HEK293 (cell line): ENCODE measurements at regions not wholly inside any gene's neighbourhood (a gene's known extent, or its start where the extent isn't known, plus 50 kb on each side); places are given as distances from the start of the nearest gene placed in this dataset.

Experiments
- CTCF ChIA-PET: fragments of 350-600 bp; formaldehyde crosslinking; extraction: SDS; loops from one replicate; lab custom pipeline; 2021; ENCODE audit warnings: antibody characterized with exemption; lab: Yijun Ruan, JAX
- POLR2A ChIA-PET: fragments of 300-600 bp; formaldehyde crosslinking; extraction: SDS; loops from one replicate; lab custom pipeline; 2020; ENCODE audit warnings: antibody characterized with exemption, inconsistent platforms; lab: Yijun Ruan, JAX
- H3K27ac ChIP-seq: fragments of 200-500 bp; sonication (Bioruptor generic); 2 replicates; pipeline ENCODE4 v1.5.1; 2014; ENCODE audit warnings: low read depth, low read length, control low read depth, inconsistent platforms; ENCODE audit errors: extremely low read depth
- H3K36me3 ChIP-seq, 2 experiments: fragments of 200-500 bp in 1 of 2; sonication (Bioruptor generic) in 1 of 2; 1 replicate in 1 of 2; 2 replicates in 1 of 2; pipeline ENCODE4 v1.5.1; 2014 to 2017; ENCODE audit warnings: inconsistent platforms in 2 of 2, low read length in 2 of 2; ENCODE audit not compliant: control insufficient read depth in 2 of 2, insufficient read depth in 1 of 2
- H3K4me1 ChIP-seq: fragments of 200-500 bp; sonication (Bioruptor generic); 2 replicates; pipeline ENCODE4 v1.5.1; 2014; ENCODE audit warnings: mild to moderate bottlenecking, low read length, inconsistent platforms; ENCODE audit not compliant: control insufficient read depth, insufficient read depth
- H3K4me3 ChIP-seq: 2 replicates; pipeline ENCODE4 v1.5.1; 2011; ENCODE audit warnings: low read depth, mild to moderate bottlenecking, control low read depth, low read length, moderate library complexity
- H3K9me3 ChIP-seq: fragments of 200-500 bp; sonication (Bioruptor generic); 2 replicates; pipeline ENCODE4 v1.5.1; 2014; ENCODE audit warnings: low read depth, low read length, inconsistent platforms; ENCODE audit not compliant: control insufficient read depth, insufficient read depth
- REPIN1 ChIP-seq: fragments of 450-650 bp; formaldehyde crosslinking; IDR thresholded peaks from 2 replicates; pipeline ENCODE4 v1.5.1; 2017; ENCODE audit warnings: missing biosample characterization, missing genetic modification characterization, low read depth
- ZFP69B ChIP-seq: fragments of 450-650 bp; formaldehyde crosslinking; IDR thresholded peaks from 2 replicates; pipeline ENCODE4 v1.5.1; 2016; ENCODE audit warnings: missing biosample characterization, missing genetic modification characterization
- ZNF175 ChIP-seq: fragments of 450-650 bp; formaldehyde crosslinking; IDR thresholded peaks from 2 replicates; pipeline ENCODE4 v1.5.1; 2016; ENCODE audit warnings: missing biosample characterization, missing genetic modification characterization
- ZNF341 ChIP-seq: fragments of 450-650 bp; formaldehyde crosslinking; IDR thresholded peaks from 2 replicates; pipeline ENCODE4; 2016; ENCODE audit warnings: low read depth, missing biosample characterization, missing genetic modification characterization
- ZNF354C ChIP-seq: fragments of 450-650 bp; formaldehyde crosslinking; IDR thresholded peaks from 2 replicates; pipeline ENCODE4 v1.5.1; 2016; ENCODE audit warnings: missing biosample characterization, missing genetic modification characterization, low read depth, borderline replicate concordance
- ZNF529 ChIP-seq: fragments of 450-650 bp; formaldehyde crosslinking; IDR thresholded peaks from 2 replicates; pipeline ENCODE4 v1.5.1; 2017; ENCODE audit warnings: missing genetic modification characterization, missing biosample characterization; ENCODE audit not compliant: insufficient replicate concordance
- ZNF544 ChIP-seq: fragments of 450-650 bp; formaldehyde crosslinking; IDR thresholded peaks from 2 replicates; pipeline ENCODE4 v1.5.0; 2017; ENCODE audit warnings: missing biosample characterization, missing genetic modification characterization
- ZNF654 ChIP-seq: fragments of 450-650 bp; formaldehyde crosslinking; IDR thresholded peaks from 2 replicates; pipeline ENCODE4 v1.5.1; 2016; ENCODE audit warnings: low read depth, missing biosample characterization, missing genetic modification characterization
- ZNF701 ChIP-seq: fragments of 450-650 bp; formaldehyde crosslinking; IDR thresholded peaks from 2 replicates; pipeline ENCODE4 v1.5.1; 2016; ENCODE audit warnings: missing biosample characterization, missing genetic modification characterization
- ZNF768 ChIP-seq: fragments of 450-650 bp; formaldehyde crosslinking; IDR thresholded peaks from 2 replicates; pipeline ENCODE4 v1.5.1; 2018; ENCODE audit warnings: missing biosample characterization, mild to moderate bottlenecking, missing genetic modification characterization
- TF ChIP-seq, protein P1 (sequence below): fragments of 450-650 bp; formaldehyde crosslinking; IDR thresholded peaks from 2 replicates; pipeline ENCODE4 v1.5.1; 2016; ENCODE audit warnings: missing biosample characterization, missing genetic modification characterization
- TF ChIP-seq, protein P2 (sequence below): fragments of 450-650 bp; formaldehyde crosslinking; IDR thresholded peaks from 2 replicates; pipeline ENCODE4 v1.5.1; 2017; ENCODE audit warnings: missing biosample characterization, missing genetic modification characterization
- TF ChIP-seq, protein P3 (sequence below): fragments of 450-650 bp; formaldehyde crosslinking; IDR thresholded peaks from 2 replicates; pipeline ENCODE4 v1.5.1; 2016; ENCODE audit warnings: missing biosample characterization, missing genetic modification characterization
- TF ChIP-seq, protein P4 (sequence below): fragments of 450-650 bp; formaldehyde crosslinking; IDR thresholded peaks from 2 replicates; pipeline ENCODE4 v1.5.1; 2016; ENCODE audit warnings: missing biosample characterization, missing genetic modification characterization

DNA sequence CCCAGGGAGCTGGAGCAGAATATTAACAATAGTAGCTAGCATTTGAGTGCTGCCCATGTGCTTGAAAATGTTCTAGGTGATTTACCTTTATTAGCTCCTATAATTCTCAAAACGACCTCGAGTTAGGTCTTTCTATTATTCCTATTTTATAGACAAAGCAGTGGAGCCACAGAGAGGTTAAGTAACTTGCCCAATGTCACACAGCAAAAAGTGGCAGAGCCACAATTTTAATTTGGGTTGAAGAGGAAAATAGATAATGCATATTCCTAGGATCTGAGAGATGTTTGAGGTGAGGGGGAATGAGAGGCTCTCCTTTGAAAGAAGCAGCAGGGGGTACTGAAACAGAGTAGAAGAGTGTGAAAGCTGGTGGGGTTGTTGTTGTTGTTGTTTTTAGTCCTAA is 354.5 kb upstream of the SLC35B3 start:
- H3K27ac ChIP-seq, result no peak overlapping the region
- ChIA-PET POLR2A (no interaction called here), CTCF (no interaction called here)
- no peak overlapping the region for H3K4me3 ChIP-seq
- TF ChIP-seq ZNF341 (tag by site-specific recombination), result no peak
- TF ChIP-seq ZNF354C, result no peak
- TF ChIP-seq ZNF768, result peak; percentile 68
- TF ChIP-seq REPIN1 (tag by site-specific recombination), result no peak
- no peaks in the 10 kb centered on the region for H3K9me3 ChIP-seq
- H3K4me1 ChIP-seq, result no peaks in the 10 kb centered on the region
- H3K36me3 ChIP-seq, result no peaks in the 10 kb centered on the region

DNA sequence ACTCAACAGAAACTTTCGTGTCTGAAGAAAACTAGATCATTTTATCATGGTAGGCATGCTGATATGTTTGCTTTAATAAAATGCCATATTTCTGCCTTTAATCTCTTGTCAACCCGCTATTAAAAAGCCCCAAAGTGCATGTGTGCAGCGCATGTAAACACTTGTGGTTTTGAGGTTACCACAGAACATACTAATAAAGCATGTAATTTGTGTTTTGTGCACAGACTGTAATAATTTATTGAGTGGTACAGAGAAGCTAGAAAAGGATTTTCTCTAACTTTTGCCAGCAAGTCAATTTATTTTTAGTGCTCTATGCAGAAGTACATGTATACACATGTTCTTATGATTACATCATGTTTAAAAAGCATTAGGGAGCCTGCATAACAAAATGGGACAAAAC is 349.9 kb upstream of the SLC35B3 start:
- Histone ChIP-seq H3K36me3 (no peaks in the 10 kb centered on the region), H3K4me3 (no peak overlapping the region), H3K9me3 (no peaks in the 10 kb centered on the region), H3K27ac (no peak overlapping the region), H3K4me1 (no peaks in the 10 kb centered on the region)
- POLR2A ChIA-PET, result no interaction called here
- CTCF ChIA-PET, result interaction anchor here (0.6 kb wide), 1 partner anchor 282 kb away, joined by 3 read pairs; no protein-coding TSS in a partner anchor
- TF ChIP-seq ZNF175 (tag by site-specific recombination), result no peak
- no peak for TF ChIP-seq ZNF654 (tag by site-specific recombination)
- TF ChIP-seq, protein P1, sequence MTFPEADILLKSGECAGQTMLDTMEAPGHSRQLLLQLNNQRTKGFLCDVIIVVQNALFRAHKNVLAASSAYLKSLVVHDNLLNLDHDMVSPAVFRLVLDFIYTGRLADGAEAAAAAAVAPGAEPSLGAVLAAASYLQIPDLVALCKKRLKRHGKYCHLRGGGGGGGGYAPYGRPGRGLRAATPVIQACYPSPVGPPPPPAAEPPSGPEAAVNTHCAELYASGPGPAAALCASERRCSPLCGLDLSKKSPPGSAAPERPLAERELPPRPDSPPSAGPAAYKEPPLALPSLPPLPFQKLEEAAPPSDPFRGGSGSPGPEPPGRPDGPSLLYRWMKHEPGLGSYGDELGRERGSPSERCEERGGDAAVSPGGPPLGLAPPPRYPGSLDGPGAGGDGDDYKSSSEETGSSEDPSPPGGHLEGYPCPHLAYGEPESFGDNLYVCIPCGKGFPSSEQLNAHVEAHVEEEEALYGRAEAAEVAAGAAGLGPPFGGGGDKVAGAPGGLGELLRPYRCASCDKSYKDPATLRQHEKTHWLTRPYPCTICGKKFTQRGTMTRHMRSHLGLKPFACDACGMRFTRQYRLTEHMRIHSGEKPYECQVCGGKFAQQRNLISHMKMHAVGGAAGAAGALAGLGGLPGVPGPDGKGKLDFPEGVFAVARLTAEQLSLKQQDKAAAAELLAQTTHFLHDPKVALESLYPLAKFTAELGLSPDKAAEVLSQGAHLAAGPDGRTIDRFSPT (tag by site-specific recombination), result no peak
- TF ChIP-seq, protein P2, sequence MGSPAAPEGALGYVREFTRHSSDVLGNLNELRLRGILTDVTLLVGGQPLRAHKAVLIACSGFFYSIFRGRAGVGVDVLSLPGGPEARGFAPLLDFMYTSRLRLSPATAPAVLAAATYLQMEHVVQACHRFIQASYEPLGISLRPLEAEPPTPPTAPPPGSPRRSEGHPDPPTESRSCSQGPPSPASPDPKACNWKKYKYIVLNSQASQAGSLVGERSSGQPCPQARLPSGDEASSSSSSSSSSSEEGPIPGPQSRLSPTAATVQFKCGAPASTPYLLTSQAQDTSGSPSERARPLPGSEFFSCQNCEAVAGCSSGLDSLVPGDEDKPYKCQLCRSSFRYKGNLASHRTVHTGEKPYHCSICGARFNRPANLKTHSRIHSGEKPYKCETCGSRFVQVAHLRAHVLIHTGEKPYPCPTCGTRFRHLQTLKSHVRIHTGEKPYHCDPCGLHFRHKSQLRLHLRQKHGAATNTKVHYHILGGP (tag by site-specific recombination), result no peak
- no peak for TF ChIP-seq ZFP69B (tag by site-specific recombination)
- TF ChIP-seq ZNF701 (tag by site-specific recombination), result no peak
- TF ChIP-seq, protein P3, sequence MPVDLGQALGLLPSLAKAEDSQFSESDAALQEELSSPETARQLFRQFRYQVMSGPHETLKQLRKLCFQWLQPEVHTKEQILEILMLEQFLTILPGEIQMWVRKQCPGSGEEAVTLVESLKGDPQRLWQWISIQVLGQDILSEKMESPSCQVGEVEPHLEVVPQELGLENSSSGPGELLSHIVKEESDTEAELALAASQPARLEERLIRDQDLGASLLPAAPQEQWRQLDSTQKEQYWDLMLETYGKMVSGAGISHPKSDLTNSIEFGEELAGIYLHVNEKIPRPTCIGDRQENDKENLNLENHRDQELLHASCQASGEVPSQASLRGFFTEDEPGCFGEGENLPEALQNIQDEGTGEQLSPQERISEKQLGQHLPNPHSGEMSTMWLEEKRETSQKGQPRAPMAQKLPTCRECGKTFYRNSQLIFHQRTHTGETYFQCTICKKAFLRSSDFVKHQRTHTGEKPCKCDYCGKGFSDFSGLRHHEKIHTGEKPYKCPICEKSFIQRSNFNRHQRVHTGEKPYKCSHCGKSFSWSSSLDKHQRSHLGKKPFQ, result no peak
- TF ChIP-seq ZNF544 (tag by site-specific recombination), result no peak
- TF ChIP-seq ZNF529 (tag by site-specific recombination), result no peak
- TF ChIP-seq, protein P4, sequence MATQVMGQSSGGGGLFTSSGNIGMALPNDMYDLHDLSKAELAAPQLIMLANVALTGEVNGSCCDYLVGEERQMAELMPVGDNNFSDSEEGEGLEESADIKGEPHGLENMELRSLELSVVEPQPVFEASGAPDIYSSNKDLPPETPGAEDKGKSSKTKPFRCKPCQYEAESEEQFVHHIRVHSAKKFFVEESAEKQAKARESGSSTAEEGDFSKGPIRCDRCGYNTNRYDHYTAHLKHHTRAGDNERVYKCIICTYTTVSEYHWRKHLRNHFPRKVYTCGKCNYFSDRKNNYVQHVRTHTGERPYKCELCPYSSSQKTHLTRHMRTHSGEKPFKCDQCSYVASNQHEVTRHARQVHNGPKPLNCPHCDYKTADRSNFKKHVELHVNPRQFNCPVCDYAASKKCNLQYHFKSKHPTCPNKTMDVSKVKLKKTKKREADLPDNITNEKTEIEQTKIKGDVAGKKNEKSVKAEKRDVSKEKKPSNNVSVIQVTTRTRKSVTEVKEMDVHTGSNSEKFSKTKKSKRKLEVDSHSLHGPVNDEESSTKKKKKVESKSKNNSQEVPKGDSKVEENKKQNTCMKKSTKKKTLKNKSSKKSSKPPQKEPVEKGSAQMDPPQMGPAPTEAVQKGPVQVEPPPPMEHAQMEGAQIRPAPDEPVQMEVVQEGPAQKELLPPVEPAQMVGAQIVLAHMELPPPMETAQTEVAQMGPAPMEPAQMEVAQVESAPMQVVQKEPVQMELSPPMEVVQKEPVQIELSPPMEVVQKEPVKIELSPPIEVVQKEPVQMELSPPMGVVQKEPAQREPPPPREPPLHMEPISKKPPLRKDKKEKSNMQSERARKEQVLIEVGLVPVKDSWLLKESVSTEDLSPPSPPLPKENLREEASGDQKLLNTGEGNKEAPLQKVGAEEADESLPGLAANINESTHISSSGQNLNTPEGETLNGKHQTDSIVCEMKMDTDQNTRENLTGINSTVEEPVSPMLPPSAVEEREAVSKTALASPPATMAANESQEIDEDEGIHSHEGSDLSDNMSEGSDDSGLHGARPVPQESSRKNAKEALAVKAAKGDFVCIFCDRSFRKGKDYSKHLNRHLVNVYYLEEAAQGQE (tag by site-specific recombination), result no peak
- TF ChIP-seq, all 188 proteins: peak for 0
